ENCODE measurements at regions not wholly inside any gene's neighbourhood (a gene's known extent, or its start where the extent isn't known, plus 50 kb on each side); places are given as distances from the start of the nearest gene placed in this dataset.

DNA sequence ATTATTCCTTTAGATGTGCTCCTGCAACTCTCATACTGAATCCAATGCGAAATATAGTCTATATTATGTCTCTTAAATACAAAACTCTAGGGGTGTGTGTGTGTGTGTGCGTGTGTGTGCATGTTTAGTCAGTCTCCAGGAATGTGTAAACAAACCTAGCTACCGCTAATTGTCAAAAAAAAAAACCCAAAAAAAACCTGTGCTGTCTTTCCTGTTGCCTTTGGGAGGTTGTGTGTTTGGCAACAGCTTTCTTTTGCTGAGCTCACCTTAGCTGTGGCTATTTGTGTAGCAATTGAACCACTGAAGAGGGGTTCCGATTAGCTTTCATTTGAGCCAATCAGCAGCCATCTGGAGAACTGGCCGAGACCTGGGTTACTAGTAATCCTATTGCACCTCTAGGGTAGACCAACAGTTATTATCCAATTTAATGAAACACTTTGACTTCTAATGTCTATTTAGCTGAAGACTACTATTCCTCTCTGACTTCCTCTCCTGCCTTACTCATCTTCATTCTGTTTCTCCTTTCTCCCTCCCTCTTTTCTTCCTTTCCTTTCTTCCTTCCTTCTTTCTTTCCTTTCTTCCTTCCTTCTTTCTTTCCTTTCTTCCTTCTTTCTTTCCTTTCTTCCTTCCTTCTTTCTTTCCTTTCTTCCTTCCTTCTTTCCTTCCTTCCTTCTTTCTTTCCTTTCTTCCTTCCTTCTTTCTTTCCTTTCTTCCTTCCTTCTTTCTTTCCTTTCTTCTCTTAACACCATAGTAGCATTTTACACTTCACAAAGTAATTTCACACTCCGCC lies 471.1 kb downstream of the GBA3 start:
- H3K4me3 ChIP-seq (ENCODE audit: low read length in 3 of 3), result no peak overlapping the region
- TF ChIP-seq, protein P1, sequence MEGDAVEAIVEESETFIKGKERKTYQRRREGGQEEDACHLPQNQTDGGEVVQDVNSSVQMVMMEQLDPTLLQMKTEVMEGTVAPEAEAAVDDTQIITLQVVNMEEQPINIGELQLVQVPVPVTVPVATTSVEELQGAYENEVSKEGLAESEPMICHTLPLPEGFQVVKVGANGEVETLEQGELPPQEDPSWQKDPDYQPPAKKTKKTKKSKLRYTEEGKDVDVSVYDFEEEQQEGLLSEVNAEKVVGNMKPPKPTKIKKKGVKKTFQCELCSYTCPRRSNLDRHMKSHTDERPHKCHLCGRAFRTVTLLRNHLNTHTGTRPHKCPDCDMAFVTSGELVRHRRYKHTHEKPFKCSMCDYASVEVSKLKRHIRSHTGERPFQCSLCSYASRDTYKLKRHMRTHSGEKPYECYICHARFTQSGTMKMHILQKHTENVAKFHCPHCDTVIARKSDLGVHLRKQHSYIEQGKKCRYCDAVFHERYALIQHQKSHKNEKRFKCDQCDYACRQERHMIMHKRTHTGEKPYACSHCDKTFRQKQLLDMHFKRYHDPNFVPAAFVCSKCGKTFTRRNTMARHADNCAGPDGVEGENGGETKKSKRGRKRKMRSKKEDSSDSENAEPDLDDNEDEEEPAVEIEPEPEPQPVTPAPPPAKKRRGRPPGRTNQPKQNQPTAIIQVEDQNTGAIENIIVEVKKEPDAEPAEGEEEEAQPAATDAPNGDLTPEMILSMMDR (IDR thresholded peaks at IDR 0.05; ENCODE audit: borderline replicate concordance, extremely low read depth, insufficient read depth), result no peak
- H3K4me1 ChIP-seq (ENCODE audit: control insufficient read depth in 2 of 3, insufficient read depth in 2 of 3, low read depth in 1 of 3, low read length in 3 of 3), result no peaks in the 10 kb centered on the region
- FAIRE-seq (no peak), DNase-seq (no peak)
- no peak overlapping the region for H3K27ac ChIP-seq (ENCODE audit: low read depth in 2 of 2, low read length in 2 of 2)
- H3K27me3 ChIP-seq (ENCODE audit: control insufficient read depth, insufficient read depth, low read length), result no peaks in the 10 kb centered on the region
- intact Hi-C loops (cut with DNase I), result no loop called here
- H3K36me3 ChIP-seq (ENCODE audit: control insufficient read depth in 2 of 3, insufficient read depth in 3 of 3, low read length in 3 of 3), result no peaks in the 10 kb centered on the region
- no peaks in the 10 kb centered on the region for H3K9me3 ChIP-seq (ENCODE audit: control insufficient read depth in 2 of 3, insufficient read depth in 1 of 3, low read length in 3 of 3)
- no peak overlapping the region for H3K9ac ChIP-seq (ENCODE audit: low read length in 3 of 3)

DNA sequence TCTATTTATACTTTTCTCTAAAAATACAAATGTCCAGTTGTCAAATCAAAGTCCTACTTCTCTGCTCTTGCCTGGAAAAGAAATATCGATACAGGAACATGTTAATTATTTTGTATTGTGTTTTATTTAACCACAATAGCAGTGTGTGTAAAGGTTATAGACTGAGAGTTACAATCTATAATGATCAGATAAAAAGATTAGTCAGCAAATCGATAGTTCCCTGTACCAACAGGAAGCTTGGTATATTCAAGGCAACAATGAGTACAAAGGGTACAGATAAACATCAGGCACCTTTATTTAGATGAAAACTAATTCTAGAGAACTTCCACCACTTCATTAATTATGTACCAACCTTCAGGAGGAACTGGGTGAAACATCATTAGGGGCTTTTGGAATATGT lies 469.5 kb downstream of the GBA3 start:
- intact Hi-C loops (cut with DNase I), result no loop called here
- H3K36me3 ChIP-seq (ENCODE audit: control insufficient read depth in 2 of 3, insufficient read depth in 3 of 3, low read length in 3 of 3), result no peaks in the 10 kb centered on the region
- TF ChIP-seq, protein P1 (IDR thresholded peaks at IDR 0.05; ENCODE audit: borderline replicate concordance, extremely low read depth, insufficient read depth), result no peak
- no peaks in the 10 kb centered on the region for H3K27me3 ChIP-seq (ENCODE audit: control insufficient read depth, insufficient read depth, low read length)
- H3K27ac ChIP-seq (ENCODE audit: low read depth in 2 of 2, low read length in 2 of 2), result no peak overlapping the region
- FAIRE-seq (no peak), DNase-seq (no peak)
- no peak overlapping the region for H3K4me3 ChIP-seq (ENCODE audit: low read length in 3 of 3)
- H3K9ac ChIP-seq (ENCODE audit: low read length in 3 of 3), result no peak overlapping the region
- H3K4me1 ChIP-seq (ENCODE audit: control insufficient read depth in 2 of 3, insufficient read depth in 2 of 3, low read depth in 1 of 3, low read length in 3 of 3), result no peaks in the 10 kb centered on the region
- H3K9me3 ChIP-seq (ENCODE audit: control insufficient read depth in 2 of 3, insufficient read depth in 1 of 3, low read length in 3 of 3), result no peaks in the 10 kb centered on the region

DNA sequence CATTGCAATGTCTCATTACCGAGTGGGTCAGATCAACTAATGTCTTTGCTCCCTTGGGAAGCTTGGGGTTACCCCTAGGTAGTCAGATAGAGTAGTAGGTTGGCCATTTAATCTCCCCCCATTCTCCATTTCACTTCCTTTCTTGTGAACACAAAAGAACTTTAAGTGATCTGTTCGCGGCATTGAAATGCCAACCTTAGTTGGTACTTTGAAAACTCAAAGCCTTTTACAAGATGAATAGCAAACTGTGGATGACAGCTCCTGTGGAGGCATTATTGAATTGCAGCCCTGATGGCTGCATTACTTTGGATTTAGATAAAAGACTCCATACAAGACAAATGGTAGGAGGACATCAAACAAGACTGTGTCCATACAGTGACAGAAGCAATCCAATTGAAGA lies 469.1 kb downstream of the GBA3 start:
- Histone ChIP-seq H3K4me1 (ENCODE audit: control insufficient read depth in 2 of 3, insufficient read depth in 2 of 3, low read depth in 1 of 3, low read length in 3 of 3) (no peaks in the 10 kb centered on the region), H3K9me3 (ENCODE audit: control insufficient read depth in 2 of 3, insufficient read depth in 1 of 3, low read length in 3 of 3) (no peaks in the 10 kb centered on the region), H3K4me3 (ENCODE audit: low read length in 3 of 3) (no peak overlapping the region), H3K27ac (ENCODE audit: low read depth in 2 of 2, low read length in 2 of 2) (no peak overlapping the region), H3K36me3 (ENCODE audit: control insufficient read depth in 2 of 3, insufficient read depth in 3 of 3, low read length in 3 of 3) (no peaks in the 10 kb centered on the region), H3K9ac (ENCODE audit: low read length in 3 of 3) (no peak overlapping the region), H3K27me3 (ENCODE audit: control insufficient read depth, insufficient read depth, low read length) (no peaks in the 10 kb centered on the region)
- DNase-seq (no peak), FAIRE-seq (no peak)
- TF ChIP-seq, protein P1 (IDR thresholded peaks at IDR 0.05; ENCODE audit: borderline replicate concordance, extremely low read depth, insufficient read depth), result no peak
- intact Hi-C loops (cut with DNase I), result no loop called here

DNA sequence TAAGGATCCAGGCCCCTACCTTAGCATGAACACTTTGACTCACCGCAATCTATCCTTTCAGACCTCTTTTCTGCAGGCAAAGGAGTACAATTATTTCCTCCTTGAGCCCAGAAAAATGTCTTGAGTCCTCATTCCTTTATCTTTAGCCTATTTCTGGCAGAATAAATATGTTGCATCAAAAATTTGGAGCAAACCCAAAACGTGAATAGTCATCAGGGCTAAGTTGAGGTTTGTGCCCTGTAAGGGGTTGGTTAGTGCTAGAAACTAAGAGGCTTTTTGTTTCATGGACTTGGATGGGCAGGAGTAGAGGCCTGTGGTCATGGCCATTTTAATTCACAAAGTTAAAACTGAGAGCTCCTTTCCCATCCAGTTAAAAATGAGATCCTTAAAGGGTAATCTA lies 460.3 kb downstream of the GBA3 start:
- H3K4me1 ChIP-seq (ENCODE audit: control insufficient read depth in 2 of 3, insufficient read depth in 2 of 3, low read depth in 1 of 3, low read length in 3 of 3), result no peaks in the 10 kb centered on the region
- H3K4me3 ChIP-seq (ENCODE audit: low read length in 3 of 3), result no peak overlapping the region
- TF ChIP-seq, protein P1 (IDR thresholded peaks at IDR 0.05; ENCODE audit: borderline replicate concordance, extremely low read depth, insufficient read depth), result no peak
- DNase-seq, result no peak
- H3K27ac ChIP-seq (ENCODE audit: low read depth in 2 of 2, low read length in 2 of 2), result no peak overlapping the region
- FAIRE-seq, result no peak
- intact Hi-C loops (cut with DNase I), result no loop called here
- H3K9ac ChIP-seq (ENCODE audit: low read length in 3 of 3), result no peak overlapping the region
- H3K9me3 ChIP-seq (ENCODE audit: control insufficient read depth in 2 of 3, insufficient read depth in 1 of 3, low read length in 3 of 3), result no peaks in the 10 kb centered on the region
- H3K27me3 ChIP-seq (ENCODE audit: control insufficient read depth, insufficient read depth, low read length), result no peaks in the 10 kb centered on the region
- no peaks in the 10 kb centered on the region for H3K36me3 ChIP-seq (ENCODE audit: control insufficient read depth in 2 of 3, insufficient read depth in 3 of 3, low read length in 3 of 3)
